PFSK-1 (cell line): ENCODE measurements at regions not wholly inside any gene's neighbourhood (a gene's known extent, or its start where the extent isn't known, plus 50 kb on each side); places are given as distances from the start of the nearest gene placed in this dataset.

Source experiments
- POLR2AphosphoS5 ChIP-seq: IDR thresholded peaks from 2 replicates; pipeline ENCODE4 v1.6.1; 2012; ENCODE audit warnings: low read depth, mild to moderate bottlenecking, control low read depth, low read length, moderate library complexity
- REST ChIP-seq, 2 experiments: IDR thresholded peaks; 2 replicates each; pipeline versions ENCODE4 v1.6.1 to v1.8.0; 2011 to 2012; ENCODE audit warnings: low read depth in 2 of 2, low read length in 2 of 2, control low read depth in 1 of 2, inconsistent platforms in 1 of 2, mild to moderate bottlenecking in 1 of 2, moderate library complexity in 1 of 2; ENCODE audit not compliant: insufficient read depth in 1 of 2
- TAF1 ChIP-seq: IDR thresholded peaks from 2 replicates; pipeline ENCODE4 v1.6.1; 2012; ENCODE audit warnings: low read length, control low read depth, borderline replicate concordance; ENCODE audit not compliant: insufficient read depth

- no peak for TF ChIP-seq REST (IDR thresholded peaks at IDR 0.05; ENCODE audit: insufficient read depth in 1 of 2, low read depth in 2 of 2, low read length in 2 of 2)
- no peak for TF ChIP-seq POLR2AphosphoS5
- TF ChIP-seq TAF1 = no peak
Observed at GRCh38 chr2:147467441-147467840, 377.4 kb upstream of the ACVR2A start.
